ENCODE measurements at regions not wholly inside any gene's neighbourhood (a gene's known extent, or its start where the extent isn't known, plus 50 kb on each side); places are given as distances from the start of the nearest gene placed in this dataset.
"Not testable (repeated sequence)": the region's sequence is repeated elsewhere in the genome, so short reads cannot be mapped to it uniquely, and the experiment has no call there.

DNA sequence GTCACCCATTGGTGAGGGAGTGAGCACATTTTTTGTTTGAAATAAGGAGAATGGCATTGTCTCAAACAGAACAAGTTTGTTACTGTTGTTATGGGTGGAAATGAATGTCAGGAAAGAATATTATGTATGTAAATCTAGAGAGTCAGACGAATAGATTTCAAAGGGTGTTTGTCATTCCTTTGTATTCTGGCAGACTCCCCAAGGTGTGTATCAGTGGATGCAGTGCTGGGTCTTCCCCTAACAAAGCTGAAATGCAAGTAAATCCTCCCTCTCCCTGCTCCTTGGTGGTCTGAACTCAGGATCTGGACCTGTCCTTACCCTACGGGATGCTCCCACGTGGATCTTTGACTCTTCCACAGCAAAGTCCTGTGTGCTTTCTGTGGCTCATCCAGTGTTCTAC lies 139.5 kb upstream of the ZNF516 start:
- DNase-seq (ENCODE audit: low spot score): no peak

GRCh38 chr18:76633588-76634269 lies 138.7 kb upstream of the ZNF516 start:
- DNase-seq (ENCODE audit: low spot score): peak; percentile 16

DNA sequence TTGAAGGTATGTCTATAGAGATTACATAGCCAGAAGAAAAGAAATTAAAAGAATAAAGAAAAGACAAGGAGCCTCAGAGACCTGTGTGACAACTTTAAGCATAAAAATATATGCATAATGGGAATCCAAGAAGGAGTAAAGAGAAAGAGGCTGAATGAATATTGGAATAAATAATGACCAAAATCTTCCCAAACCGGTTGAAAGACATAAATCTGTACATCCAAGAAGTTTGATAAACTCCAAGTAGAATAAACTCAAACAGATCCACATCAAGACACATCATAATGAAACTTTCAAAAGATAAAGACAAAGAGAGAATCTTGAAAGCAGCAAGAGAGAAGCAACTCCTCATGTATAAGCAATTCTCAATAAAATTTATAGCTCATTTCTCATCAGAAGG lies 132.4 kb upstream of the ZNF516 start:
- no peak for DNase-seq (ENCODE audit: low spot score)

GRCh38 chr18:76626991-76627390 lies 131.9 kb upstream of the ZNF516 start:
- DNase-seq (ENCODE audit: low spot score): no peak

GRCh38 chr18:76622651-76623050 lies 127.6 kb upstream of the ZNF516 start:
- DNase-seq (ENCODE audit: low spot score): no peak

DNA sequence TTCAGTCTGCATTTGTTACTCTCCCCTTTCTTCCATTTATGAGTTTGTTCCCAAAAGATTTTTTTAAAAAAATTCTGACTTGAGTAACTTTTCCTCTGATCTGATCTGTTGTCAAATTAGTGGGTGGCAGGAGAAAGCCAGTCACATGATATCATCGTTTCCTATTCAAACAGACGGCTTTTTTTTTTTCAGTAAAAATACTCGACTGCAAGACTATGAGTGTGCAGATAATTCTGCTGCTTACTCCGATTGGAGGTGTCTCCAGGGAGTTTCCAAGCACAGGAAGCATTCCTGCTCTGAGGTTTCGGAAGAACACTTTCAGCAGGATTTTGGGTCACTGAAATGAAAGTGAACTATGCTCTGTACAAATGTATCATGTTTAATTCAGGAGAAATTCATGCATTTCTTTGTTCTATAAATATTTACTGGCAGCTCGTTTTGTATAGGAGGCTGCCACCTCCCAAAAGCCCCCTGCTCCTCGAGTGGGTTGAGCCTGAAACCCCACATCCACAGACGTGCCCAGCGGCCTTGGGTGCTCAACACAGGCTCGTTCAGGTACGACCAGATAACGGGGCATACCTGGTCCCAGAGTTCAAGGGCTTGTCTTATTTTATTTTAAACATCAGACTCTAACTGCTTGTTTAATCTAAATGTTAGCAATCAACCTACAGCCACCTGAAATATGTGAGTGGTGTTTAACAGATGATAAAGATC lies 126.9 kb upstream of the ZNF516 start:
- DNase-seq (ENCODE audit: low spot score): no peak

- no peak for DNase-seq (ENCODE audit: low spot score)
Observed at GRCh38 chr18:76621226-76621625, 126.2 kb upstream of the ZNF516 start.

DNA sequence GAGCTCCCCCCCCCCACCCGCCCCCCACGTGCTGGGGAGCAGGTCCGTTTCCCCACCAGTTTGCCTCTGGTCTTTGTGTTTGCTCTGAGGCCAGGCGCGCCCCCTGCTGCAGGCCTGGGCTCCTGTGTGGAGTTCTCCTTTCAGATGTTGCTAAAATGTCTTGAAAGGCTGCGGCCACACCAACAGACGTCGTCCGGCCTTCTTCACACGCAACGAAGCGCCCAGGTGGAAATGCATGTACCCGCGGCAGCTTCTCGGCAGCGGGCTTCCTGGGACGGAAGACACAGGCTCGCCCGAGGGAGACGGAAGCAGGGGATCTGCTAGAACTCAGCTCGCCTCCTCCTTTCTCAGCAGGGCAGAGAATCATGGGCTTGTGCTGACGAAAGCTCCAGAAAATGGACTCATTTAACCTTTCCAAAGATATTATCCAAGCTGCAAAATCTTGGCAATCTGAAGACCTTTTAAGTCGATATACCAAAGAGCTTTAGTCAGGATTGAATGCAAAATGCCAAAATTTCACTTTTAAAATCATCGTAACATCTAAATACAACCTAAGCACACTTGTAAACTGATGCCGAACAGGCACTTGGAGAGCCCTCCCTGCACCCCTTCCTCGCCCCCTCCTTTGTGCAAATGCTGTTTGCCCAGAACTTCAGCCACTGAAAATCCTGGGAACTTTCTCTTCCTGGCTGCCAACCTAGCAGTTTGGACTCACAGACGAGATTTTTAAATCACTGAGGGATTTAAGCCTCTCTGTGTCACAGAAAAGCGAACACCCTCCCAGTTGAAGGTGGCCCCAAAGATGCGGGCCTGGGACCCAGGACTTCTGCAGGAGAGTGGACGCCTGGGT lies 125.5 kb upstream of the ZNF516 start:
- peak; percentile 73 for DNase-seq (ENCODE audit: low spot score)

DNA sequence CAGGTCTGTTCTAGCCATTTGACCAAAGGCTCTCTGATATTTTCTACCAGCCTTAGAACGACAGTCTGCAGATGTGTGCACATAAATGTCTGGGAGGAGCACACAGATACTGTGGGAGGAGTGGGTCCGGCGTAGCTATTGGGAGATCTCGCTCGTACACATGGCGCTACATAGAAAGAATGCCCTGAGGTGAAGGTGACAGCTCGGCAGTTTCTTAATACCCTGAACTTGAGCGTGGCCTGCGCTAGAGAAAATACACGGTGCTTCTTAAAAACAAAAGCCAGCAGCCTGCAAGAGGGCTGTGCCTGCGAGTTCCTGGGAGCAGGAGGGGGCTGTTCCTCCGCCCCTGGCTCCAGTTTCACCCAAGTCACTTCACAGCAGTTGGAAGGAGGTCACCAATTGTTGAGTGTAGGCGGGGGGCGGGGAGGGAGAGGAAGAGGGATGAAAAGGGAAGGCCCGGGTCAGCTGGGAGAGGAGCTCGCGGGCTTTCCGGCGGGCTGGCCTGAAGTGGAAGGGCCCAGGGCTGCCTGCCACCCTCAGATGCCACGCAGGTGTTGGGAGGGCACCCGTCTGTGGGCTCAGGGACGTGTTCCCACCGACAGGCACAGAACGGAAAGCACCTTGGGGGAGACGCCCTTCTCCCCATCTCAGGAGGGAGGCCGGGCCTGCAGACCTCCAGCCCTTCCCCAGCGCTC lies 124.7 kb upstream of the ZNF516 start:
- no peak for DNase-seq (ENCODE audit: low spot score)

DNA sequence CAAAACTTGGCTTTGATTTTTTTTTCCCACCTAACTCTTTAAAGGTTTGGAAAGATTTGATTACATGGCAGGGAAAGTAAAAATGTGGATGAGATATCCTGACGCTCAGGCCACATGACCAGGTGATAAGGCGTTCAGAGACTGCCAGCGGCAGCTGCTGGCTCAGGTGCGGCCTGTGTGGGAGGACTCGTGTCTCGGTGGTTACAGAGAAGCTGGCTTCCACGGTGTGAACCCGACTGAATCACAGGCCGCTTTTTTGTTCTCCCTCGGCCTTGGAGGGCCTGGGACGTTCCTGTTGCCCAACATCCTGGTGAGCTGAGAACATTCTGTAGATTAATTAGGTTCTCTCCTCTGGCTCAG lies 124.2 kb upstream of the ZNF516 start:
- no peak for DNase-seq (ENCODE audit: low spot score)

- no peak for DNase-seq (ENCODE audit: low spot score)
Observed at GRCh38 chr18:76618721-76619120, 123.7 kb upstream of the ZNF516 start.

GRCh38 chr18:76616373-76616772 lies 121.3 kb upstream of the ZNF516 start:
- DNase-seq (ENCODE audit: low spot score): no peak

DNA sequence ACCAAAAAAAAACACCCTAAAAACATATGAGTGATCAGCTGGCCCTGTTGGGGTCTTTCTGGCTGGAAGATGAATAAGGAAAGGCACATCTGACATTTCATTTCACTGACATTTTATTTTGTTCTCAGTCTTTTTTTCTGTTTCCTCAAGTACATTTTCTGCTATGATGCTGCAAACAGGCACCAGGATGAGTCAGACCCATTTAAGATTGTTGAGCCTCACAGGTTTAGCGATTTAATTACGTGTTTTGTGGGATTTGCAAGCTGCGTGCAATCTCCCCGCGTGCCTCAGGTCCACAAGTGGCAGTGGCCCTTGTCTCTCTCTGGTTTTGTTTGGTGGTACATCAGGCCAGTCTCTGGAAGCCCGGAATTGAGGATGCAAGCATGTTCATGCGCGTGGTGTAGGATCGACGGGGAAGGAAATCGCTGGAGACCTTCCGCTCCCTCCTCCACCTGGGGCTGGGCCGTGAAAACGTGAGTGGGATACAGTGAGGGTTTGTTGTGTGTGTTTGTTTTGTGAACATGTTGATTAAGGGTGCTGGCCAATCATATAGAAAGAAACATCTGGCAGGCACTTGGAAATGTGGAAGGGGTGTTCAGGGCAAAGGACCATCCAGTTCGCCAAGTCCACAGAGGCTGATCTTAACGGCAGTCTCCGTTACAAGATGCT lies 120.2 kb upstream of the ZNF516 start:
- DNase-seq (ENCODE audit: low spot score): no peak

GRCh38 chr18:76613755-76614120 lies 118.7 kb upstream of the ZNF516 start:
- no peak for DNase-seq (ENCODE audit: low spot score)

GRCh38 chr18:76613053-76613754 lies 118.2 kb upstream of the ZNF516 start:
- DNase-seq (ENCODE audit: low spot score): no peak

DNA sequence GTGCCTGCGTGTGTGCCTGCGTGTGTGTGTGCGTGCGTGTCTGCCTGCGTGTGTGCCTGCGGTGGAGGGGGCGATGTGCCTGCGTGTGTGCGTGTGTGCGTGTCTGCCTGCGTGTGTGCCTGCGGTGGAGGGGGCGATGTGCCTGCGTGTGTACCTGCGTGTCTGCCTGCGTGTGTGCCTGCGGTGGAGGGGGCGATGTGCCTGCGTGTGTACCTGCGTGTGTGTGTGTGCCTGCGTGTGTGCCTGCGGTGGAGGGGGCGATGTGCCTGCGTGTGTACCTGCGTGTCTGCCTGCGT lies 116.7 kb upstream of the ZNF516 start:
- not testable (repeated sequence) for DNase-seq (ENCODE audit: low spot score)

DNA sequence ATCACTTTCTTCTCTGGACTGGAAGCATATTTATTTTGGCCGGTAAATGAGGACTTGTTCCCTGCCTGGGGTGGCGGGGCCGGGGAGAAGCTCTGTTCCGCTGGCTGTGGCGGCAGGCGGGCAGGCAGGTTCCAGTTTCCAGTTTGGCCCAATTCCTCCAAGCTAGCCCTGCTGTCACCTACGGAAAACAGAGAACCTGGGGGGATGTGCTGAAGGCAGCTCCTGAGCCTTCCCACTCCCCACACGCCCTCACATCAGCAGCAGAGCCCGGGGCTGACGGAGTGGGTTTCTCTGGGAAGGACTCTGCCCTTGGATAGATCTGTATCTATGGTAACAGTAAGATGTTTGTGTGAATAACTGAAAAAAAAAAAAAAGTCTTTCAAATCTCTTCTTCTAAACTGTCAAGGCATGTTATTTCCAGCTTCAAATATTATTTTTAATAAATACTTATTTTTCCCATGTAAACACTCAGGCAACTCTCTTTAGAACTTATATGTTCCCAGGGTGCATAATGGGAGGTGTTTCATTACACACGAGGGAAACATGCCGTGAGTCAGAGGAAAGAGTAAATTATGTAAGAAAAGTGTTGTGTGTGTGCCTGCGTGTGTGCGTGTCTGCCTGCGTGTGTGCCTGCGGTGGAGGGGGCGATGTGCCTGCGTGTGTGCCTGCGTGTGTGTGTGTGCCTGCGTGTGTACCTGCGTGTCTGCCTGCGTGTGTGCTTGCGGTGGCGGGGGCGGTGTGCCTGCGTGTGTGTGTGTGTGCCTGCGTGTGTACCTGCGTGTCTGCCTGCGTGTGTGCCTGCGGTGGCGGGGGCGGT lies 116.1 kb upstream of the ZNF516 start:
- DNase-seq (ENCODE audit: low spot score): no peak

- DNase-seq (ENCODE audit: low spot score): no peak
Observed at GRCh38 chr18:76610012-76610411, 115.0 kb upstream of the ZNF516 start.

DNA sequence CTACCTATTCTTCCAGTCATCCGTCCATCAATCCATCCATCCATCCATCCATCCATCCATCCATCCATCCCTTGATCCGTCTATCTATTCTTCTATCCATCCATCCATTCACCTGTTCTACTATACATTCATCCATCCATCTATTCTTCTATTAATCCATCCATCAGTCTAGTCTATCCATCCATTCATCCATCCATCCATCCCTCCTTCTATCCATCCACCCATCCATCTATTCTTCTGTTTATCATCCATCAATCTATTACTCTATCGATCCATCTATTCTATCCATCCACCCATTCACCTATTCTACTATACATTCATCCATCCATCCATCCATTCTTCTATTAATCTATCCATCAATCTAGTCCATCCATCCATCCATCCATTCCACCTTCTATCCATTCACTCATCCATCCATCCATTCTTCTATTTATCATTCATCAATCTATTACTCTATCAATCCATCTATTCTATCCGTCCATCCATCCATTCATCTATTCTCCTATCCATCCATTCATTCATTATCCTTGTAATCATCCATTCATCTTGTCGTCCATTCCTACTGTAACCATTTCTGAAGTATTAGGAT lies 110.4 kb upstream of the ZNF516 start:
- no peak for DNase-seq (ENCODE audit: low spot score)

DNA sequence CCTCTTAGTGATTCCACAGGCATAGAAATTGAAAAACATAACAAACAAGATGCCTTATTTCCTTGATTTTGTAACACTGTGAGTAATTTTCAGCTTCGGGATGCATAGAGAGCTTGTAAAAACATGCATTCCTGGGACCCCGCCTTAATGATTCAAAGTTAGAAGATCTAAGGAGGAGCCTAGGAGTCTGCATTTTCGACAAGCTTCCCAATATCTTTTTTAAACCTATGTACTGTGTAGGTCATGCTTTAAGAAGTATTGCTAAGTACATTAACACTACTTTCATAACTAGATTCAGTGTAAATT lies 109.8 kb upstream of the ZNF516 start:
- DNase-seq (ENCODE audit: low spot score): no peak
